SK-N-SH (cell line): ENCODE measurements at regions not wholly inside any gene's neighbourhood (a gene's known extent, or its start where the extent isn't known, plus 50 kb on each side); places are given as distances from the start of the nearest gene placed in this dataset.

Source experiments
- CHD2 ChIP-seq: fragments of 150-350 bp; IDR thresholded peaks from 2 replicates; pipeline ENCODE4 v1.6.1; 2018; ENCODE audit warnings: low read length; ENCODE audit not compliant: partially characterized antibody
- ELF1 ChIP-seq: IDR thresholded peaks from 2 replicates; pipeline ENCODE4 v1.4.0; 2012
- EP300 ChIP-seq, 2 experiments: IDR thresholded peaks; 2 replicates each; pipeline versions ENCODE4 v1.4.0 to v1.6.1; 2012; ENCODE audit warnings: borderline replicate concordance in 1 of 2, low read depth in 1 of 2, low read length in 1 of 2
- EZH2phosphoT487 ChIP-seq: fragments of 200-600 bp; sonication (generic); IDR thresholded peaks from 2 replicates; pipeline ENCODE4 v1.6.1; 2017; ENCODE audit warnings: low read depth, mixed run types, mild to moderate bottlenecking, antibody characterized with exemption, moderate library complexity, borderline replicate concordance
- FOXM1 ChIP-seq: IDR thresholded peaks from 2 replicates; pipeline ENCODE4 v1.4.0; 2012; ENCODE audit warnings: low read depth, mild to moderate bottlenecking
- GATA2 ChIP-seq: sonication (generic); formaldehyde crosslinking; IDR thresholded peaks from 2 replicates; pipeline ENCODE4 v1.5.0; 2020; ENCODE audit warnings: mild to moderate bottlenecking, missing genetic modification reagents
- RAD21 ChIP-seq: IDR thresholded peaks from 2 replicates; pipeline ENCODE4 v1.6.1; 2012; ENCODE audit warnings: mild to moderate bottlenecking, low read length
- REST ChIP-seq: IDR thresholded peaks from 2 replicates; pipeline ENCODE4 v1.6.1; 2012; ENCODE audit warnings: mild to moderate bottlenecking, low read depth, low read length, moderate library complexity
- RFX5 ChIP-seq: IDR thresholded peaks from 2 replicates; pipeline ENCODE4 v1.6.1; 2012; ENCODE audit warnings: mild to moderate bottlenecking, improper control_type of control experiment, low read length
- RXRA ChIP-seq: IDR thresholded peaks from 2 replicates; pipeline ENCODE4 v1.4.0; 2012; ENCODE audit warnings: low read depth, mild to moderate bottlenecking, borderline replicate concordance
- SMC3 ChIP-seq: IDR thresholded peaks from 2 replicates; pipeline ENCODE4 v1.6.1; 2012; ENCODE audit warnings: low read depth, low read length, improper control_type of control experiment
- YY1 ChIP-seq: IDR thresholded peaks from 2 replicates; pipeline ENCODE4 v1.4.0; 2012; ENCODE audit warnings: low read depth, mild to moderate bottlenecking
- TF ChIP-seq, protein P1 (sequence below): fragments of 200-600 bp; sonication (generic); IDR thresholded peaks from 2 replicates; pipeline ENCODE4 v1.6.1; 2017; ENCODE audit warnings: antibody characterized with exemption, mild to moderate bottlenecking, moderate library complexity
- TF ChIP-seq, protein P2 (sequence below): IDR thresholded peaks from 2 replicates; pipeline ENCODE4 v1.4.0; 2012; ENCODE audit warnings: low read depth

DNA sequence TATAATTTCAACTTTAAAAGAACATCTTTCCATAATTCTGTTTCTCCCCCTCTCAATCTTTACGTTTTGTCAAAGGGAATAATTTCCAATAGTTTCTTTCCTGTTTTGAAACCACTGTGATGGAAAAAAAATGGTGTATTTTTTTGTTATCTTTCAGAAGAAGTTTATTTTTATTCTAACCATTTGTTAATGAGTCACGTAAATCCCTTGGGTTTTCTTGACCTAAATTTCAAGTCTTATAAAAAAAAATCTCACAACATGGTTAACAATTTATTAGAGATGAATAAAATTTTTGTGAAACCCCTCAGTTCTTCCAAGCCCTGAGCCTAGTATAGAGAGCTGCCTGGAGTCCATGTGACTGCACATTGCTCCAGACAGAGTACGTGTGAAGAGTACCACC is 106.1 kb upstream of the FBXL17 start:
- TF ChIP-seq, protein P1, sequence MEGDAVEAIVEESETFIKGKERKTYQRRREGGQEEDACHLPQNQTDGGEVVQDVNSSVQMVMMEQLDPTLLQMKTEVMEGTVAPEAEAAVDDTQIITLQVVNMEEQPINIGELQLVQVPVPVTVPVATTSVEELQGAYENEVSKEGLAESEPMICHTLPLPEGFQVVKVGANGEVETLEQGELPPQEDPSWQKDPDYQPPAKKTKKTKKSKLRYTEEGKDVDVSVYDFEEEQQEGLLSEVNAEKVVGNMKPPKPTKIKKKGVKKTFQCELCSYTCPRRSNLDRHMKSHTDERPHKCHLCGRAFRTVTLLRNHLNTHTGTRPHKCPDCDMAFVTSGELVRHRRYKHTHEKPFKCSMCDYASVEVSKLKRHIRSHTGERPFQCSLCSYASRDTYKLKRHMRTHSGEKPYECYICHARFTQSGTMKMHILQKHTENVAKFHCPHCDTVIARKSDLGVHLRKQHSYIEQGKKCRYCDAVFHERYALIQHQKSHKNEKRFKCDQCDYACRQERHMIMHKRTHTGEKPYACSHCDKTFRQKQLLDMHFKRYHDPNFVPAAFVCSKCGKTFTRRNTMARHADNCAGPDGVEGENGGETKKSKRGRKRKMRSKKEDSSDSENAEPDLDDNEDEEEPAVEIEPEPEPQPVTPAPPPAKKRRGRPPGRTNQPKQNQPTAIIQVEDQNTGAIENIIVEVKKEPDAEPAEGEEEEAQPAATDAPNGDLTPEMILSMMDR: no peak
- TF ChIP-seq FOXM1: no peak
- no peak for TF ChIP-seq RFX5
- TF ChIP-seq YY1: no peak
- no peak for TF ChIP-seq EZH2phosphoT487
- TF ChIP-seq, protein P2, sequence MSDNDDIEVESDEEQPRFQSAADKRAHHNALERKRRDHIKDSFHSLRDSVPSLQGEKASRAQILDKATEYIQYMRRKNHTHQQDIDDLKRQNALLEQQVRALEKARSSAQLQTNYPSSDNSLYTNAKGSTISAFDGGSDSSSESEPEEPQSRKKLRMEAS: no peak
- TF ChIP-seq REST: no peak
- TF ChIP-seq EP300 (IDR thresholded peaks at IDR 0.05; ENCODE audit: borderline replicate concordance in 1 of 2, low read depth in 1 of 2, low read length in 1 of 2): no peak
- TF ChIP-seq RXRA: no peak
- no peak for TF ChIP-seq CHD2
- no peak for TF ChIP-seq SMC3
- TF ChIP-seq ELF1: no peak
- TF ChIP-seq GATA2 (CRISPR knock-in tag): no peak
- TF ChIP-seq RAD21: no peak
